ENCODE measurements at regions not wholly inside any gene's neighbourhood (a gene's known extent, or its start where the extent isn't known, plus 50 kb on each side); places are given as distances from the start of the nearest gene placed in this dataset.

DNA sequence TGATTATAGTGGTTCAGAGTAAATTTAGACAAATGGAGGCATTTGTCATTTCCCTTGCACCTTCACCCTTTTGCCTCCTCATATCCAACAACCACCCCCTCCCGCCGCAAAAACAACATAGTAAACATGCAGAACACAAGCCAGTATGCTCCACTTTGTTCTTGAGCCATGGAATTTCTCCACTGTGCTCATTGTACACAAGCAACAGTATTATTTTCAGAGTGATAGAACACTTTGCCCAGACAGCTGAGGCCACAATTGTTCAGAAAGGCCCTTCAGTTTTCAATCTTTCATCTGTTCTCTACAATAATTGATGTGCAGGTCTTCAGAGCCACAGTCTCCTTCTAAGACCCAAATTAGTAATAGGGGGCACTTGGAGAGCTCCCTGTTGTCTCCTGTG lies 272.8 kb upstream of the SLC30A5 start (continued):
- no peak for TF ChIP-seq EZH2phosphoT487 (IDR thresholded peaks at IDR 0.05; ENCODE audit: unreplicated experiment)
- no peak for TF ChIP-seq ZNF114 (CRISPR knock-in tag; IDR thresholded peaks at IDR 0.05)
- no peak for TF ChIP-seq ZNF331 (CRISPR knock-in tag; IDR thresholded peaks at IDR 0.05; ENCODE audit: low read depth)
- TF ChIP-seq STAT1 (IDR thresholded peaks at IDR 0.05; ENCODE audit: unreplicated experiment), result no peak
- TF ChIP-seq, protein P1, sequence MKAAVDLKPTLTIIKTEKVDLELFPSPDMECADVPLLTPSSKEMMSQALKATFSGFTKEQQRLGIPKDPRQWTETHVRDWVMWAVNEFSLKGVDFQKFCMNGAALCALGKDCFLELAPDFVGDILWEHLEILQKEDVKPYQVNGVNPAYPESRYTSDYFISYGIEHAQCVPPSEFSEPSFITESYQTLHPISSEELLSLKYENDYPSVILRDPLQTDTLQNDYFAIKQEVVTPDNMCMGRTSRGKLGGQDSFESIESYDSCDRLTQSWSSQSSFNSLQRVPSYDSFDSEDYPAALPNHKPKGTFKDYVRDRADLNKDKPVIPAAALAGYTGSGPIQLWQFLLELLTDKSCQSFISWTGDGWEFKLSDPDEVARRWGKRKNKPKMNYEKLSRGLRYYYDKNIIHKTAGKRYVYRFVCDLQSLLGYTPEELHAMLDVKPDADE (IDR thresholded peaks at IDR 0.05), result no peak

DNA sequence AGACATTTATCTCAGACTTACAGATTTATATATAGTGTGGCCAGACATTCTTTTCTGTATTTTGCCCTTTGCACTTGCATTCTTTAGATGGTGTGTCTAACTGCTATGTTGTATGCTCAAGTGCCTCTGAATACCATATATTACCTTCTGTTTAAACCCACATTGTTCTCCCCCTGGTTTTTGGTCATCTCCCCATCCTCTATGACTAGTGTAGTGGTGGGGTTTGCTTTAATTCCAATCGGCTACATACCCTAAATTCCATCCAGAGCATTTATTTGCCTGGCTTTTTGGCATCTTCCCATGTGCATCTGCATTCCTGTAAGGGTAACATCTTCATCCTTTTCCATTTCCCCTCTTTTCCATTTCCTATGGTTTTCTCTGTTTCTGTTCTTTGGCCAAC lies 271.0 kb upstream of the SLC30A5 start:
- H3K4me2 ChIP-seq, result no peak overlapping the region
- no peak overlapping the region for H3K27ac ChIP-seq (ENCODE audit: low read depth)
- no peak for TF ChIP-seq ZNF331 (CRISPR knock-in tag; IDR thresholded peaks at IDR 0.05; ENCODE audit: low read depth)
- no peak for DNase-seq (ENCODE audit: low spot score)
- H3F3A ChIP-seq (replicated peaks; ENCODE audit: low read depth), result peaks cover 2% of the 10 kb centered on the region; the same call in 1 of the 2 replicates
- ATAC-seq, result no peak
- Mint-ChIP-seq H3K4me1 (peaks cover 10% of the 10 kb centered on the region), H3K4me3 (no peak overlapping the region), H3K27ac (no peak overlapping the region), H3K36me3 (ENCODE audit: low read depth) (no peaks in the 10 kb centered on the region), H3K9me3 (no peaks in the 10 kb centered on the region), H3K27me3 (ENCODE audit: insufficient read depth, low read depth, poor library complexity) (peaks cover 2% of the 10 kb centered on the region)
- no peaks in the 10 kb centered on the region for H3K36me3 ChIP-seq (ENCODE audit: insufficient read depth)
- no peaks in the 10 kb centered on the region for H3K27me3 ChIP-seq (ENCODE audit: insufficient read depth)
- peaks cover 10% of the 10 kb centered on the region for H3K4me1 ChIP-seq (ENCODE audit: insufficient read depth)
- peaks cover 11% of the 10 kb centered on the region; the same call in 1 of the 2 replicates for H3K9me2 ChIP-seq (ENCODE audit: insufficient read depth)
- H4K20me1 ChIP-seq (replicated peaks; ENCODE audit: insufficient read depth), result no peaks in the 10 kb centered on the region
- peak overlapping the region; percentile 69; the same call in 1 of the 2 replicates for H2AFZ ChIP-seq
- no peak overlapping the region for H3K4me3 ChIP-seq
- H3K79me2 ChIP-seq (replicated peaks; ENCODE audit: insufficient read depth), result no peaks in the 10 kb centered on the region

DNA sequence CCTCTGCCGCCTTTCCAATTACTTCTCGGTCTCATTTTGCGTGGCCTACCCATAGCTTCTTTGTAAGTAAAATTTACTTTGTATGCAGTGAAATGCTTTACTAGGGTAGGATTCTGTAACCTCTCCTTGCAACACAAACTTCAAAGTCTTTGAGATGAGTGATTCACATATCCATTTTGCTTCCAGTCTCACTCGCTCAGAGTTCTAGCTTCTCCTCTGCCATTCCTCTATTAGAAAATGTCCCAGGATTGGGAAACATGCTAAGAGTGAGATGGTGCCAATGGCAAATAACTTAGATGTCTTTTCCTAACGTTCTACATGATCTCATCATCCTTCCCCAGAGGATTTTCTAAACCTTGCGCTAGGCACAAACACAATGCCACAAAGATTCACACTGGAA lies 270.5 kb upstream of the SLC30A5 start:
- no peaks in the 10 kb centered on the region for H3K36me3 Mint-ChIP-seq (ENCODE audit: low read depth)
- peaks cover 2% of the 10 kb centered on the region for H3K27me3 Mint-ChIP-seq (ENCODE audit: insufficient read depth, low read depth, poor library complexity)
- no peak overlapping the region for H3K4me3 Mint-ChIP-seq
- Histone ChIP-seq H3K4me1 (ENCODE audit: insufficient read depth) (peaks cover 5% of the 10 kb centered on the region; the same call in 1 of the 2 replicates), H3K4me2 (no peak overlapping the region), H3K4me3 (no peak overlapping the region), H3K27ac (ENCODE audit: low read depth) (no peak overlapping the region), H2AFZ (peak overlapping the region; percentile 69), H3K36me3 (ENCODE audit: insufficient read depth) (no peaks in the 10 kb centered on the region), H3F3A (replicated peaks; ENCODE audit: low read depth) (no peaks in the 10 kb centered on the region; the same call in 1 of the 2 replicates), H4K20me1 (replicated peaks; ENCODE audit: insufficient read depth) (no peaks in the 10 kb centered on the region), H3K9me2 (ENCODE audit: insufficient read depth) (peaks cover 11% of the 10 kb centered on the region; the same call in 1 of the 2 replicates), H3K27me3 (ENCODE audit: insufficient read depth) (no peaks in the 10 kb centered on the region), H3K79me2 (replicated peaks; ENCODE audit: insufficient read depth) (no peaks in the 10 kb centered on the region)
- TF ChIP-seq, protein P2, sequence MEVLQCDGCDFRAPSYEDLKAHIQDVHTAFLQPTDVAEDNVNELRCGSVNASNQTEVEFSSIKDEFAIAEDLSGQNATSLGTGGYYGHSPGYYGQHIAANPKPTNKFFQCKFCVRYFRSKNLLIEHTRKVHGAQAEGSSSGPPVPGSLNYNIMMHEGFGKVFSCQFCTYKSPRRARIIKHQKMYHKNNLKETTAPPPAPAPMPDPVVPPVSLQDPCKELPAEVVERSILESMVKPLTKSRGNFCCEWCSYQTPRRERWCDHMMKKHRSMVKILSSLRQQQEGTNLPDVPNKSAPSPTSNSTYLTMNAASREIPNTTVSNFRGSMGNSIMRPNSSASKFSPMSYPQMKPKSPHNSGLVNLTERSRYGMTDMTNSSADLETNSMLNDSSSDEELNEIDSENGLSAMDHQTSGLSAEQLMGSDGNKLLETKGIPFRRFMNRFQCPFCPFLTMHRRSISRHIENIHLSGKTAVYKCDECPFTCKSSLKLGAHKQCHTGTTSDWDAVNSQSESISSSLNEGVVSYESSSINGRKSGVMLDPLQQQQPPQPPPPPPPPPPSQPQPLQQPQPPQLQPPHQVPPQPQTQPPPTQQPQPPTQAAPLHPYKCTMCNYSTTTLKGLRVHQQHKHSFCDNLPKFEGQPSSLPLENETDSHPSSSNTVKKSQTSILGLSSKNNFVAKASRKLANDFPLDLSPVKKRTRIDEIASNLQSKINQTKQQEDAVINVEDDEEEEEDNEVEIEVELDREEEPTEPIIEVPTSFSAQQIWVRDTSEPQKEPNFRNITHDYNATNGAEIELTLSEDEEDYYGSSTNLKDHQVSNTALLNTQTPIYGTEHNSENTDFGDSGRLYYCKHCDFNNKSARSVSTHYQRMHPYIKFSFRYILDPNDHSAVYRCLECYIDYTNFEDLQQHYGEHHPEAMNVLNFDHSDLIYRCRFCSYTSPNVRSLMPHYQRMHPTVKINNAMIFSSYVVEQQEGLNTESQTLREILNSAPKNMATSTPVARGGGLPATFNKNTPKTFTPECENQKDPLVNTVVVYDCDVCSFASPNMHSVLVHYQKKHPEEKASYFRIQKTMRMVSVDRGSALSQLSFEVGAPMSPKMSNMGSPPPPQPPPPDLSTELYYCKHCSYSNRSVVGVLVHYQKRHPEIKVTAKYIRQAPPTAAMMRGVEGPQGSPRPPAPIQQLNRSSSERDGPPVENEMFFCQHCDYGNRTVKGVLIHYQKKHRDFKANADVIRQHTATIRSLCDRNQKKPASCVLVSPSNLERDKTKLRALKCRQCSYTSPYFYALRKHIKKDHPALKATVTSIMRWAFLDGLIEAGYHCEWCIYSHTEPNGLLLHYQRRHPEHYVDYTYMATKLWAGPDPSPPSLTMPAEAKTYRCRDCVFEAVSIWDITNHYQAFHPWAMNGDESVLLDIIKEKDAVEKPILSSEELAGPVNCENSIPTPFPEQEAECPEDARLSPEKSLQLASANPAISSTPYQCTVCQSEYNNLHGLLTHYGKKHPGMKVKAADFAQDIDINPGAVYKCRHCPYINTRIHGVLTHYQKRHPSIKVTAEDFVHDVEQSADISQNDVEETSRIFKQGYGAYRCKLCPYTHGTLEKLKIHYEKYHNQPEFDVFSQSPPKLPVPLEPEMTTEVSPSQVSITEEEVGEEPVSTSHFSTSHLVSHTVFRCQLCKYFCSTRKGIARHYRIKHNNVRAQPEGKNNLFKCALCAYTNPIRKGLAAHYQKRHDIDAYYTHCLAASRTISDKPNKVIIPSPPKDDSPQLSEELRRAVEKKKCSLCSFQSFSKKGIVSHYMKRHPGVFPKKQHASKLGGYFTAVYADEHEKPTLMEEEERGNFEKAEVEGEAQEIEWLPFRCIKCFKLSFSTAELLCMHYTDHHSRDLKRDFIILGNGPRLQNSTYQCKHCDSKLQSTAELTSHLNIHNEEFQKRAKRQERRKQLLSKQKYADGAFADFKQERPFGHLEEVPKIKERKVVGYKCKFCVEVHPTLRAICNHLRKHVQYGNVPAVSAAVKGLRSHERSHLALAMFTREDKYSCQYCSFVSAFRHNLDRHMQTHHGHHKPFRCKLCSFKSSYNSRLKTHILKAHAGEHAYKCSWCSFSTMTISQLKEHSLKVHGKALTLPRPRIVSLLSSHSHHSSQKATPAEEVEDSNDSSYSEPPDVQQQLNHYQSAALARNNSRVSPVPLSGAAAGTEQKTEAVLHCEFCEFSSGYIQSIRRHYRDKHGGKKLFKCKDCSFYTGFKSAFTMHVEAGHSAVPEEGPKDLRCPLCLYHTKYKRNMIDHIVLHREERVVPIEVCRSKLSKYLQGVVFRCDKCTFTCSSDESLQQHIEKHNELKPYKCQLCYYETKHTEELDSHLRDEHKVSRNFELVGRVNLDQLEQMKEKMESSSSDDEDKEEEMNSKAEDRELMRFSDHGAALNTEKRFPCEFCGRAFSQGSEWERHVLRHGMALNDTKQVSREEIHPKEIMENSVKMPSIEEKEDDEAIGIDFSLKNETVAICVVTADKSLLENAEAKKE (CRISPR knock-in tag; IDR thresholded peaks at IDR 0.05), result no peak
- TF ChIP-seq, protein P3, sequence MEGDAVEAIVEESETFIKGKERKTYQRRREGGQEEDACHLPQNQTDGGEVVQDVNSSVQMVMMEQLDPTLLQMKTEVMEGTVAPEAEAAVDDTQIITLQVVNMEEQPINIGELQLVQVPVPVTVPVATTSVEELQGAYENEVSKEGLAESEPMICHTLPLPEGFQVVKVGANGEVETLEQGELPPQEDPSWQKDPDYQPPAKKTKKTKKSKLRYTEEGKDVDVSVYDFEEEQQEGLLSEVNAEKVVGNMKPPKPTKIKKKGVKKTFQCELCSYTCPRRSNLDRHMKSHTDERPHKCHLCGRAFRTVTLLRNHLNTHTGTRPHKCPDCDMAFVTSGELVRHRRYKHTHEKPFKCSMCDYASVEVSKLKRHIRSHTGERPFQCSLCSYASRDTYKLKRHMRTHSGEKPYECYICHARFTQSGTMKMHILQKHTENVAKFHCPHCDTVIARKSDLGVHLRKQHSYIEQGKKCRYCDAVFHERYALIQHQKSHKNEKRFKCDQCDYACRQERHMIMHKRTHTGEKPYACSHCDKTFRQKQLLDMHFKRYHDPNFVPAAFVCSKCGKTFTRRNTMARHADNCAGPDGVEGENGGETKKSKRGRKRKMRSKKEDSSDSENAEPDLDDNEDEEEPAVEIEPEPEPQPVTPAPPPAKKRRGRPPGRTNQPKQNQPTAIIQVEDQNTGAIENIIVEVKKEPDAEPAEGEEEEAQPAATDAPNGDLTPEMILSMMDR (conservative IDR thresholded peaks at IDR 0.05; ENCODE audit: low read depth in 2 of 2), result no peak
- TF ChIP-seq POLR2AphosphoS5 (IDR thresholded peaks at IDR 0.05; ENCODE audit: low read depth) (no peak), JUNB (IDR thresholded peaks at IDR 0.05; ENCODE audit: unreplicated experiment) (no peak)
- no peak for DNase-seq (ENCODE audit: low spot score)
- peaks cover 5% of the 10 kb centered on the region for H3K4me1 Mint-ChIP-seq
- no peak for ATAC-seq
- no peak overlapping the region for H3K27ac Mint-ChIP-seq
- H3K9me3 Mint-ChIP-seq, result no peaks in the 10 kb centered on the region

Data from GM23338 (cell line).